Gastroesophageal sphincter (tissue), 3 donors: ENCODE measurements at regions not wholly inside any gene's neighbourhood (a gene's known extent, or its start where the extent isn't known, plus 50 kb on each side); places are given as distances from the start of the nearest gene placed in this dataset.

Experiments
- POLR2AphosphoS5 ChIP-seq: sonication (generic); formaldehyde crosslinking; IDR thresholded peaks from one replicate; pipeline ENCODE4 v1.6.1; 2017; ENCODE audit warnings: antibody characterized with exemption
- TF ChIP-seq, protein P1 (sequence below), 4 experiments: fragments of 200-600 bp in 2 of 4; fragments of 450-650 bp in 2 of 4; sonication (generic) in 1 of 4; IDR thresholded peaks; one replicate each; pipeline ENCODE4 v1.5.1; 2017 to 2019; ENCODE audit warnings: antibody characterized with exemption in 4 of 4, mild to moderate bottlenecking in 2 of 4, moderate library complexity in 2 of 4

DNA sequence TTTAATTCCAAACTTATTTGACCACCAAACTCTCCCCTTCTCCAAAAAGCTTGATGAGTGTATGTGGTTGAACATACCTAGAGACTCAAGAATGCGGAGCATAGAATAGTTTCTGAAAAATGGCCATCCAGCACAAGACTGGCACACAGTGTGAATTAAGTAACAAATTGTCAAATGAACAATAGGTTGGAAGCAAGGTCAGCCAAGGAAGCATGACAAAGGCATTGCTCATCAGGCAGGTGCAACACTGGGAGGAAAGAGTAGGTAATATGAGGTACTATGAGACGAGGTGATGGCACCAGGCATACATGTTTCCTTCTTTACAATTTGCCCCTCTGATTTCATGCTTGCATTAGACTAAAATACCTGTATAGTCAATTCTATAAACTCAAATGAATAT lies 73.7 kb downstream of the DKK1 start:
- TF ChIP-seq, protein P1, sequence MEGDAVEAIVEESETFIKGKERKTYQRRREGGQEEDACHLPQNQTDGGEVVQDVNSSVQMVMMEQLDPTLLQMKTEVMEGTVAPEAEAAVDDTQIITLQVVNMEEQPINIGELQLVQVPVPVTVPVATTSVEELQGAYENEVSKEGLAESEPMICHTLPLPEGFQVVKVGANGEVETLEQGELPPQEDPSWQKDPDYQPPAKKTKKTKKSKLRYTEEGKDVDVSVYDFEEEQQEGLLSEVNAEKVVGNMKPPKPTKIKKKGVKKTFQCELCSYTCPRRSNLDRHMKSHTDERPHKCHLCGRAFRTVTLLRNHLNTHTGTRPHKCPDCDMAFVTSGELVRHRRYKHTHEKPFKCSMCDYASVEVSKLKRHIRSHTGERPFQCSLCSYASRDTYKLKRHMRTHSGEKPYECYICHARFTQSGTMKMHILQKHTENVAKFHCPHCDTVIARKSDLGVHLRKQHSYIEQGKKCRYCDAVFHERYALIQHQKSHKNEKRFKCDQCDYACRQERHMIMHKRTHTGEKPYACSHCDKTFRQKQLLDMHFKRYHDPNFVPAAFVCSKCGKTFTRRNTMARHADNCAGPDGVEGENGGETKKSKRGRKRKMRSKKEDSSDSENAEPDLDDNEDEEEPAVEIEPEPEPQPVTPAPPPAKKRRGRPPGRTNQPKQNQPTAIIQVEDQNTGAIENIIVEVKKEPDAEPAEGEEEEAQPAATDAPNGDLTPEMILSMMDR (IDR thresholded peaks at IDR 0.05): no peak
- no peak for TF ChIP-seq POLR2AphosphoS5
